Activated CD8-positive, alpha-beta T cell treated with anti-CD3 and anti-CD28 coated beads for 36 hours (primary cell): ENCODE measurements at regions not wholly inside any gene's neighbourhood (a gene's known extent, or its start where the extent isn't known, plus 50 kb on each side); places are given as distances from the start of the nearest gene placed in this dataset.

Experiments used
- ATAC-seq: fragments of 200-7000 bp; cut with Tn5 transposase; one replicate; pipeline ENCODE4 v1.10.0; 2021; ENCODE audit warnings: mild to moderate bottlenecking, moderate library complexity
- CTCF ChIA-PET: fragments of 350-600 bp; sonication (Branson Sonifier 250); formaldehyde crosslinking; loops from one replicate; lab custom pipeline; 2021; ENCODE audit warnings: antibody characterized with exemption; lab: Charles Lee
- POLR2A ChIA-PET: fragments of 350-600 bp; sonication (Branson Sonifier 250); formaldehyde crosslinking; loops from one replicate; lab custom pipeline; 2021; ENCODE audit warnings: antibody characterized with exemption; lab: Charles Lee
- DNase-seq: peaks from one replicate; pipeline ENCODE4 v3.0.0-alpha.2; 2020
- H3K27ac Mint-ChIP-seq: one replicate; pipeline ENCODE4 v1.8.0; 2021; ENCODE audit warnings: mild to moderate bottlenecking, mixed read lengths
- H3K27me3 Mint-ChIP-seq: one replicate; pipeline ENCODE4 v1.8.0; 2021; ENCODE audit warnings: mixed read lengths
- H3K36me3 Mint-ChIP-seq: one replicate; pipeline ENCODE4 v1.8.0; 2021; ENCODE audit warnings: low read depth, mixed read lengths
- H3K4me1 Mint-ChIP-seq: one replicate; pipeline ENCODE4 v1.8.0; 2021; ENCODE audit warnings: low read depth, mixed read lengths
- H3K4me3 Mint-ChIP-seq: one replicate; pipeline ENCODE4 v1.8.0; 2021; ENCODE audit warnings: mild to moderate bottlenecking, moderate library complexity, mixed read lengths
- H3K9me3 Mint-ChIP-seq: one replicate; pipeline ENCODE4 v1.8.0; 2021; ENCODE audit warnings: mixed read lengths
- intact Hi-C: fragments of 100-400 bp; cut with micrococcal nuclease; formaldehyde crosslinking; loops from one replicate; pipeline ENCODE4 v1.10.0; 2022
- TF ChIP-seq, protein P1 (sequence below): fragments of 200-600 bp; IDR thresholded peaks from one replicate; pipeline ENCODE4 v1.8.0; 2022; ENCODE audit warnings: antibody characterized with exemption, mild to moderate bottlenecking

DNA sequence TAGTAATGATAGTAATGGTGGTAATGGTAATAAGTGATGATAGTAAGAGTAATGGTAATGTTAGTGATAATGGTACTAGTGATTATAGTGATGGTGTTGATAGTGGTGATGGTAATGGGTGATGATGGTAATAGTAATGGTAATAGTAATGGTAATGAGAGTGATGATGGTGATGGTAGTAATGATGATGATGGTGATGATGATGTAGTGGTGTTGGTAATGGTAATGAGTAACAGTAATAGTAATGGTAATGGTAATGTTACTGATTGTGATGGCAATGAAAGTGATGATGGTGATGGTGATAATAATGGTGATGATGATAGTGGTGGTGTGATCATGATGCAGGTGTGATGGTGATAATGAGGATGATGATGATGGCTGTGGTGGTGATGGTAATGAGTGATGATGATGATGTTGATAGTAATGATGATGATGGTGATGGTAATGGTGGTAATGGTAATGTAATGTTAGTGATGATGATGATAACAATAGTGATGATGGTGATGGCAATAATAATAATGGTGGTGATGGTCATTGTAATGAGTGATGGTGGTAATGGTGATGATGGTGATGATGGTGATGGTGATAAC is 235.0 kb downstream of the MATN1 start:
- TF ChIP-seq, protein P1, sequence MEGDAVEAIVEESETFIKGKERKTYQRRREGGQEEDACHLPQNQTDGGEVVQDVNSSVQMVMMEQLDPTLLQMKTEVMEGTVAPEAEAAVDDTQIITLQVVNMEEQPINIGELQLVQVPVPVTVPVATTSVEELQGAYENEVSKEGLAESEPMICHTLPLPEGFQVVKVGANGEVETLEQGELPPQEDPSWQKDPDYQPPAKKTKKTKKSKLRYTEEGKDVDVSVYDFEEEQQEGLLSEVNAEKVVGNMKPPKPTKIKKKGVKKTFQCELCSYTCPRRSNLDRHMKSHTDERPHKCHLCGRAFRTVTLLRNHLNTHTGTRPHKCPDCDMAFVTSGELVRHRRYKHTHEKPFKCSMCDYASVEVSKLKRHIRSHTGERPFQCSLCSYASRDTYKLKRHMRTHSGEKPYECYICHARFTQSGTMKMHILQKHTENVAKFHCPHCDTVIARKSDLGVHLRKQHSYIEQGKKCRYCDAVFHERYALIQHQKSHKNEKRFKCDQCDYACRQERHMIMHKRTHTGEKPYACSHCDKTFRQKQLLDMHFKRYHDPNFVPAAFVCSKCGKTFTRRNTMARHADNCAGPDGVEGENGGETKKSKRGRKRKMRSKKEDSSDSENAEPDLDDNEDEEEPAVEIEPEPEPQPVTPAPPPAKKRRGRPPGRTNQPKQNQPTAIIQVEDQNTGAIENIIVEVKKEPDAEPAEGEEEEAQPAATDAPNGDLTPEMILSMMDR: no peak
- POLR2A ChIA-PET: no interaction called here
- no peak for DNase-seq
- intact Hi-C loops: no loop called here
- Mint-ChIP-seq H3K27ac (no peak overlapping the region), H3K36me3 (no peaks in the 10 kb centered on the region), H3K4me3 (no peak overlapping the region), H3K9me3 (no peaks in the 10 kb centered on the region), H3K4me1 (no peaks in the 10 kb centered on the region), H3K27me3 (peaks cover 6% of the 10 kb centered on the region)
- CTCF ChIA-PET: no interaction called here
- no peak for ATAC-seq

DNA sequence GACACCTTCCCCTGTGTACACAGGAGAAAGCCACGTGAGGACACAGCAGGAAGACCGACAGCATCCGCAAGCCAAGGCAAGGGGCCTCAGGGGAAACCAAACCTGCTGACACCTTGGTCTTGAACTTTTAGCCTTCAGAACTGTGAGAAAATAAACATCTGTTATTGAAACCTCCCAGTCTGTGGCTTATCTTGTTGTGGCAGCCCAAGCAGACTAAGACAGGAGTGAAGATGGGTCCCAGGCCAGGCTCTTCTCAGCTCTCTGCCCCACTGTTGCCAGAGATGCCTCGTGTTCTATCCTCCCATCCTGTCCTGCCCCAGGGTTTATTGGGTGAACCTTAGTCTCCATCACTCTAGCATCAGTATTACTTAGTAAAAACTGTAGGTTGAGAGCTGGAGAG is 236.3 kb downstream of the MATN1 start:
- Mint-ChIP-seq H3K4me3 (no peak overlapping the region), H3K36me3 (no peaks in the 10 kb centered on the region), H3K27me3 (peaks cover 8% of the 10 kb centered on the region), H3K27ac (no peak overlapping the region), H3K9me3 (peaks cover 6% of the 10 kb centered on the region), H3K4me1 (no peaks in the 10 kb centered on the region)
- ChIA-PET CTCF (no interaction called here), POLR2A (no interaction called here)
- DNase-seq (no peak), ATAC-seq (no peak)
- intact Hi-C loops: no loop called here
- TF ChIP-seq, protein P1: no peak

DNA sequence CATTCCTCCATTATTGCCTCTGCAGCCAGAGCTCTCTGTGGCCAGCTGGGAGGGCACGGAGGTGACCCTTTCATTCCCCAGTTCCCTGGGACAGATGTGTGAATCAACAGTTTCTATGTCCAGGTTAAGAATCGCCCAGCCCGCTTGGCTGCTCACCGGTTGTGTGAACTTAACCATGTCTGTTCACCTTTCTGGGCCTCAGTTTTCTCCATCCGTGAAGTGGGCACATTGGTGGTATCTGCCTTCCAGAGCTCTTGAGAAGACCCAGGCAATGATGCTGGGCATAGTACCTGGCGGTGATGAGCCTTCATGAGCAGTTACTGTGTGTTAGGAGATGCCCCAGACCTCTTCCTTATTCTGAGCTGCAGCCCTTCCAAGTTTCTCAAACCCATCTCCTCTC is 238.3 kb downstream of the MATN1 start:
- DNase-seq: no peak
- H3K27me3 Mint-ChIP-seq: peaks cover 8% of the 10 kb centered on the region
- H3K9me3 Mint-ChIP-seq: peaks cover 16% of the 10 kb centered on the region
- intact Hi-C loops: no loop called here
- H3K36me3 Mint-ChIP-seq: peaks cover 2% of the 10 kb centered on the region
- no peak overlapping the region for H3K4me3 Mint-ChIP-seq
- no peak for ATAC-seq
- no peaks in the 10 kb centered on the region for H3K4me1 Mint-ChIP-seq
- TF ChIP-seq, protein P1: no peak
- no peak overlapping the region for H3K27ac Mint-ChIP-seq
- POLR2A ChIA-PET: no interaction called here
- CTCF ChIA-PET: no interaction called here

DNA sequence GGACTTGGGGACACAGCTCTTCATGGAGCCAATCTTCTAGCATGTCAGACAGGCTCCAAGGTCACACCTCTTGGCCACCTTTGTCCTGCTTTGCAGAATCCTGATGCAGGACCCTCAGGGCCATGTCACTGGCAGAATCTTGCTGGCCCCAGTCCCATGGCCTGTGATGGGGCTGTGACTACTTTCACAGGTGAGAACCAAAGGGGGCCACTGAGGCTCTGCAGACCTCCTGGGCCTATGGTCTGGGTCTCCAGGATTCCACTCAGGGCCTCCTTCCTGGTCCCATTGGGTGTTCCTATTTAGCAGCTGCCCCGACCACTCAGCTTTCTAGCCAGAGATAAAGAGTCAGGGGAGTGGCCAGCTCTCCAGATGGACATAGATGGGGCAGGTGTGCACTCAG is 238.7 kb downstream of the MATN1 start:
- TF ChIP-seq, protein P1: no peak
- POLR2A ChIA-PET: no interaction called here
- Mint-ChIP-seq H3K27me3 (peaks cover 9% of the 10 kb centered on the region), H3K27ac (no peak overlapping the region), H3K4me3 (no peak overlapping the region), H3K4me1 (no peaks in the 10 kb centered on the region), H3K9me3 (peaks cover 17% of the 10 kb centered on the region), H3K36me3 (peaks cover 2% of the 10 kb centered on the region)
- no peak for ATAC-seq
- CTCF ChIA-PET: no interaction called here
- intact Hi-C loops: no loop called here
- no peak for DNase-seq

DNA sequence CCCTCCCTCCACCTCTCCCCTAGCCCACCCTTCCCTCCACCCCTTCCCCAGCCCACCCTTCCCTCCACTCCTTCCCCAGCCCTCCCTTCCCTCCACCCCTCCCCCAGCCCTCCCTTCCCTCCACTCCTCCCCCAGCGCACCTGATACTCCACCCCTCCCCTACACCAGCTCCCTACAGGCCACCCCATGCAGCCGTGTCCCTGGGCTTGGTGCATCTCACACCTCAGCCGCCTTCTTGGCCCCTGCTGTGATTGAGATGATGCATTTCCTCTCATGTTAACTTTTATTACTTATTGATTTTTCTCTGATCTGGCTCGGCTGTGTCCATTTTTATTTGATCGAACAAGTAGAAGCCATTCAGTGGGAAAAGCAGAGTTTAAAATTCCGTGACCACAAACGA is 243.8 kb downstream of the MATN1 start:
- H3K9me3 Mint-ChIP-seq: peaks cover 17% of the 10 kb centered on the region
- H3K4me3 Mint-ChIP-seq: no peak overlapping the region
- TF ChIP-seq, protein P1: no peak
- H3K36me3 Mint-ChIP-seq: peaks cover 2% of the 10 kb centered on the region
- ChIA-PET CTCF (no interaction called here), POLR2A (no interaction called here)
- H3K27me3 Mint-ChIP-seq: peaks cover 3% of the 10 kb centered on the region
- H3K27ac Mint-ChIP-seq: no peak overlapping the region
- DNase-seq: no peak
- no peak for ATAC-seq
- intact Hi-C loops: no loop called here
- no peaks in the 10 kb centered on the region for H3K4me1 Mint-ChIP-seq
